ENCODE measurements at regions not wholly inside any gene's neighbourhood (a gene's known extent, or its start where the extent isn't known, plus 50 kb on each side); places are given as distances from the start of the nearest gene placed in this dataset.

GRCh38 chr12:131251336-131252101 lies 297.8 kb downstream of the ADGRD1 start:
- H3K9ac ChIP-seq (replicated peaks in 1 of 4; ENCODE audit: extremely low read depth in 1 of 4, low read depth in 3 of 4, low read length in 3 of 4): no peak overlapping the region; a peak in 1 of 7 replicates
- H3K27me3 ChIP-seq (replicated peaks in 1 of 4; ENCODE audit: control insufficient read depth in 3 of 4, extremely low read depth in 1 of 4, insufficient read depth in 3 of 4, low read length in 3 of 4): no peaks in the 10 kb centered on the region; a peak in 2 of 7 replicates
- H2AK5ac ChIP-seq (ENCODE audit: low read depth, low read length): no peak overlapping the region
- H4K20me1 ChIP-seq (replicated peaks in 1 of 2; ENCODE audit: control insufficient read depth in 1 of 2, insufficient read depth in 2 of 2, low read length in 2 of 2): no peaks in the 10 kb centered on the region
- no peak overlapping the region for H3K4me3 ChIP-seq (ENCODE audit: extremely low read depth in 1 of 4, insufficient read depth in 2 of 4, low read depth in 3 of 4, low read length in 4 of 4)
- H3K56ac ChIP-seq (replicated peaks; ENCODE audit: insufficient read length, low read depth, low read length): no peak overlapping the region
- H3K4ac ChIP-seq (replicated peaks; ENCODE audit: insufficient read length, low read depth, low read length): no peak overlapping the region
- H3K23me2 ChIP-seq (ENCODE audit: low read depth, low read length): peaks cover 3% of the 10 kb centered on the region; the same call in 1 of the 2 replicates
- no peaks in the 10 kb centered on the region; a peak in 1 of 7 replicates for H3K4me1 ChIP-seq (replicated peaks in 1 of 4; ENCODE audit: control insufficient read depth in 3 of 4, insufficient read depth in 4 of 4, low read length in 3 of 4)
- no peak overlapping the region for H3K23ac ChIP-seq (ENCODE audit: insufficient read length)
- WGBS, 2 experiments (ENCODE audit: extremely low coverage in 1 of 2, insufficient coverage in 1 of 2, insufficient read length in 1 of 2, insufficient replicate concordance in 2 of 2, low coverage in 1 of 2, low lambda C conversion rate in 2 of 2, missing lambda C conversion rate in 1 of 2): 75% methylated on average over 16 of the region's 16 CpGs; no CpG with 5 or more reads in 1 of the 2 experiments
- no peak overlapping the region for H2AFZ ChIP-seq (ENCODE audit: low read length)
- ChIA-PET CTCF (ENCODE audit: partially characterized antibody) (no interaction called here), POLR2A (ENCODE audit: partially characterized antibody) (interaction anchor here (1.1 to 1.3 kb wide), 2 partner anchors 11 to 13 kb away, joined by 3 read pairs; no protein-coding TSS in a partner anchor)
- no peak overlapping the region for H3K4me2 ChIP-seq (ENCODE audit: insufficient read depth in 1 of 2, low read depth in 2 of 2, low read length in 2 of 2)
- H2BK120ac ChIP-seq (replicated peaks; ENCODE audit: low read depth, low read length): no peak overlapping the region
- no peak overlapping the region for H2BK12ac ChIP-seq (ENCODE audit: low read depth, low read length)
- H3K18ac ChIP-seq (ENCODE audit: extremely low read depth, low read length): no peak overlapping the region
- H4K91ac ChIP-seq (replicated peaks; ENCODE audit: insufficient read length, low read length): no peak overlapping the region
- H3K14ac ChIP-seq (ENCODE audit: insufficient read length): no peak overlapping the region
- no peak overlapping the region for H3K27ac ChIP-seq (ENCODE audit: low read depth, low read length)
- H2BK5ac ChIP-seq (ENCODE audit: low read depth, low read length): no peak overlapping the region
- no peak overlapping the region for H2BK15ac ChIP-seq (ENCODE audit: low read length)
- no peak overlapping the region for H4K8ac ChIP-seq (ENCODE audit: extremely low read depth, insufficient read depth, low read length)
- no peak for DNase-seq (ENCODE audit: low read depth in 1 of 2, low spot score in 2 of 2)
- H4K5ac ChIP-seq (ENCODE audit: insufficient read length, low read depth, low read length): no peak overlapping the region
- no peak overlapping the region for H2BK20ac ChIP-seq (ENCODE audit: low read length)
- H3K36me3 ChIP-seq (ENCODE audit: control insufficient read depth in 2 of 4, insufficient read depth in 4 of 4, low read length in 3 of 4): no peaks in the 10 kb centered on the region
- FAIRE-seq: no peak
- H3K79me1 ChIP-seq (ENCODE audit: low read depth, low read length): no peaks in the 10 kb centered on the region
- peaks cover 8 to 10% of the 10 kb centered on the region in 2 experiments; a peak in 3 of 4 replicates for H3K9me3 ChIP-seq (ENCODE audit: insufficient read depth in 2 of 2, low read depth in 1 of 2, low read length in 1 of 2)
- H3K79me2 ChIP-seq (ENCODE audit: control insufficient read depth in 1 of 2, insufficient read depth in 2 of 2, low read length in 2 of 2): no peaks in the 10 kb centered on the region
- TF ChIP-seq RAD21 (IDR thresholded peaks at IDR 0.05 in 1 of 2, conservative IDR thresholded peaks at IDR 0.05 in 1 of 2; ENCODE audit: low read depth in 2 of 2, low read length in 2 of 2) (no peak), PHF8 (conservative IDR thresholded peaks at IDR 0.05; ENCODE audit: low read depth, low read length) (no peak), KDM5A (IDR thresholded peaks at IDR 0.05; ENCODE audit: low read length) (no peak), RBBP5 (IDR thresholded peaks at IDR 0.05; ENCODE audit: borderline replicate concordance, low read depth, low read length) (no peak), BCL11A (IDR thresholded peaks at IDR 0.05; ENCODE audit: low read depth in 2 of 2, low read length in 2 of 2) (no peak), MAFK (IDR thresholded peaks at IDR 0.05; ENCODE audit: low read depth, low read length) (no peak), ATF3 (IDR thresholded peaks at IDR 0.05; ENCODE audit: insufficient read depth, low read depth, low read length) (no peak), ASH2L (IDR thresholded peaks at IDR 0.05; ENCODE audit: low read length) (no peak), CREB1 (IDR thresholded peaks at IDR 0.05) (no peak), KDM1A (IDR thresholded peaks at IDR 0.05; ENCODE audit: borderline replicate concordance, low read length) (no peak), GABPA (IDR thresholded peaks at IDR 0.05; ENCODE audit: borderline replicate concordance, insufficient read depth, low read length) (no peak), POLR2A (IDR thresholded peaks at IDR 0.05; ENCODE audit: control extremely low read depth in 1 of 2, low read depth in 2 of 2, low read length in 2 of 2) (no peak), CBX5 (IDR thresholded peaks at IDR 0.05; ENCODE audit: low read depth, low read length) (no peak)

Data from H1 (cell line).